Endothelial cell of umbilical vein (primary cell): ENCODE measurements at regions not wholly inside any gene's neighbourhood (a gene's known extent, or its start where the extent isn't known, plus 50 kb on each side); places are given as distances from the start of the nearest gene placed in this dataset.
A peak's percentile ranks its signal among the peaks of the same experiment; 100 is the strongest.

Experiments used
- BruUV-seq: library from RNA; stranded (reverse); fragments of 400-500 nt; replicated peaks from 2 replicates; lab custom pipeline; 2021; lab: Mats Ljungman, UMichigan
- CTCF ChIA-PET: fragments of 300-600, 350-600 bp; sonication (Branson Sonifier 250); formaldehyde crosslinking; loops from one replicate; lab custom pipeline; 2021; ENCODE audit warnings: antibody characterized with exemption, inconsistent platforms; lab: Charles Lee
- POLR2A ChIA-PET: fragments of 300-600, 350-600 bp; sonication (Branson Sonifier 250); formaldehyde crosslinking; loops from one replicate; lab custom pipeline; 2021; ENCODE audit warnings: antibody characterized with exemption, inconsistent platforms; lab: Charles Lee
- DNase-seq: peaks from one replicate; pipeline ENCODE4 v3.0.0-alpha.2; 2011; ENCODE audit warnings: low read depth, low spot score
- FAIRE-seq: peaks from 2 replicates; lab custom pipeline; 2011; peaks lifted over from hg19 to GRCh38; lab: Jason Lieb, UNC
- H2AFZ ChIP-seq: 2 replicates; pipeline ENCODE4 v1.6.0; 2012; ENCODE audit warnings: low read depth, low read length, control low read depth, inconsistent platforms
- H3K27ac ChIP-seq: 2 replicates; pipeline ENCODE4 v1.5.1; 2011; ENCODE audit warnings: low read depth, mild to moderate bottlenecking, control low read depth, low read length, moderate library complexity; ENCODE audit not compliant: insufficient read depth
- H3K27me3 ChIP-seq, 2 experiments: 2 replicates each; pipeline versions ENCODE4 v1.6.0 to v1.6.1; 2011; ENCODE audit warnings: low read length in 2 of 2, mixed read lengths in 1 of 2; ENCODE audit not compliant: control insufficient read depth in 2 of 2, insufficient read depth in 2 of 2
- H3K36me3 ChIP-seq, 2 experiments: 2 replicates in 1 of 2; 3 replicates in 1 of 2; pipeline ENCODE4 v1.5.1; 2011; ENCODE audit warnings: low read length in 2 of 2, mild to moderate bottlenecking in 1 of 2, moderate library complexity in 1 of 2; ENCODE audit not compliant: control insufficient read depth in 2 of 2, insufficient read depth in 2 of 2; ENCODE audit errors: extremely low read depth in 1 of 2
- H3K4me1 ChIP-seq: 3 replicates; pipeline ENCODE4 v1.5.1; 2011; ENCODE audit warnings: mild to moderate bottlenecking, low read length; ENCODE audit not compliant: control insufficient read depth, insufficient read depth; ENCODE audit errors: extremely low read depth
- H3K4me2 ChIP-seq: 2 replicates; pipeline ENCODE4 v1.6.1; 2011; ENCODE audit warnings: low read length, control low read depth, mixed read lengths; ENCODE audit not compliant: insufficient read depth
- H3K4me3 ChIP-seq, 3 experiments: fragments of 200-600 bp in 1 of 3; sonication (generic), shearing (Covaris generic) in 1 of 3; replicated peaks in 1 of 3; 2 replicates each; pipeline ENCODE4 v1.5.1; 2011 to 2016; ENCODE audit warnings: control low read depth in 3 of 3, low read length in 3 of 3, mild to moderate bottlenecking in 2 of 3, inconsistent platforms in 1 of 3, low read depth in 1 of 3, moderate library complexity in 1 of 3; ENCODE audit not compliant: insufficient read depth in 1 of 3
- H3K79me2 ChIP-seq: 2 replicates; pipeline ENCODE4 v1.6.0; 2012; ENCODE audit warnings: low read length, inconsistent platforms; ENCODE audit not compliant: control insufficient read depth, insufficient read depth
- H3K9ac ChIP-seq: replicated peaks from 2 replicates; pipeline ENCODE3; 2011; ENCODE audit warnings: low read length, control low read depth; ENCODE audit not compliant: insufficient read depth; ENCODE audit errors: extremely low read depth
- H3K9me1 ChIP-seq: replicated peaks from 3 replicates; pipeline ENCODE4 v1.6.0; 2011; ENCODE audit warnings: mild to moderate bottlenecking, low read length; ENCODE audit not compliant: control insufficient read depth, insufficient read depth; ENCODE audit errors: extremely low read depth
- H3K9me3 ChIP-seq: replicated peaks from 2 replicates; pipeline ENCODE4 v1.5.1; 2012; ENCODE audit warnings: low read length, inconsistent platforms; ENCODE audit not compliant: control insufficient read depth, insufficient read depth
- H4K20me1 ChIP-seq: replicated peaks from 2 replicates; pipeline ENCODE3; 2011; ENCODE audit warnings: mild to moderate bottlenecking, low read length; ENCODE audit not compliant: control insufficient read depth, insufficient read depth; ENCODE audit errors: extremely low read depth
- CTCF ChIP-seq, 2 donors: IDR thresholded peaks; 1 replicate in 1 of 2; 2 replicates in 1 of 2; pipeline ENCODE4 v1.5.1; 2011; ENCODE audit warnings: low read length in 2 of 2, mild to moderate bottlenecking in 2 of 2, moderate library complexity in 2 of 2, control low read depth in 1 of 2, inconsistent platforms in 1 of 2, low read depth in 1 of 2; ENCODE audit not compliant: insufficient read depth in 1 of 2; ENCODE audit errors: extremely low read depth in 1 of 2
- EZH2 ChIP-seq: IDR thresholded peaks from 2 replicates; pipeline ENCODE4 v1.6.1; 2012; ENCODE audit warnings: borderline replicate concordance, low read depth, mild to moderate bottlenecking, moderate library complexity, low read length, inconsistent platforms; ENCODE audit not compliant: severe bottlenecking
- FOS ChIP-seq: IDR thresholded peaks from 2 replicates; pipeline ENCODE4 v1.6.1; 2011; ENCODE audit warnings: mild to moderate bottlenecking, low read length, moderate library complexity, borderline replicate concordance; ENCODE audit not compliant: insufficient read depth
- GATA2 ChIP-seq: IDR thresholded peaks from 2 replicates; pipeline ENCODE4 v1.7.0; 2011; ENCODE audit warnings: low read depth, mild to moderate bottlenecking, moderate library complexity, mixed read lengths, low read length; ENCODE audit not compliant: insufficient read length, insufficient read depth
- JUN ChIP-seq: IDR thresholded peaks from 2 replicates; pipeline ENCODE4 v1.6.1; 2011; ENCODE audit warnings: borderline replicate concordance, low read depth; ENCODE audit not compliant: insufficient read length, insufficient read depth
- MYC ChIP-seq: IDR thresholded peaks from one replicate; pipeline ENCODE4 v1.6.1; 2011; ENCODE audit warnings: mild to moderate bottlenecking, low read depth, low read length
- POLR2A ChIP-seq: IDR thresholded peaks from 2 replicates; pipeline ENCODE4 v1.6.1; 2012; ENCODE audit warnings: low read depth, mild to moderate bottlenecking, control low read depth, low read length
- POLR2AphosphoS5 ChIP-seq: IDR thresholded peaks from 2 replicates; pipeline ENCODE4 v1.6.1; 2012; ENCODE audit warnings: low read depth, mild to moderate bottlenecking, control low read depth, low read length, moderate library complexity; ENCODE audit not compliant: insufficient read depth
- dilution Hi-C: fragments of 300-500 bp; cut with MboI; formaldehyde crosslinking; loops from one replicate; pipeline ENCODE4 v1.15.0; 2019; ENCODE audit warnings: low sequenced_read_pairs; ENCODE audit not compliant: extremely low pct_ligation_motif_present
- intact Hi-C: fragments of 100-400 bp; cut with micrococcal nuclease; formaldehyde crosslinking; loops from one replicate; pipeline ENCODE4 v1.10.0; 2022
- TF ChIP-seq, protein P1 (sequence below): IDR thresholded peaks from 2 replicates; pipeline ENCODE4 v1.6.1; 2011; ENCODE audit not compliant: insufficient read depth, insufficient read length

- FAIRE-seq = no peak
- TF ChIP-seq, protein P1, sequence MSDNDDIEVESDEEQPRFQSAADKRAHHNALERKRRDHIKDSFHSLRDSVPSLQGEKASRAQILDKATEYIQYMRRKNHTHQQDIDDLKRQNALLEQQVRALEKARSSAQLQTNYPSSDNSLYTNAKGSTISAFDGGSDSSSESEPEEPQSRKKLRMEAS = no peak
- TF ChIP-seq GATA2 = no peak
- no peak for TF ChIP-seq MYC
- TF ChIP-seq JUN = no peak
- no peak for TF ChIP-seq FOS
- TF ChIP-seq EZH2 = no peak
- TF ChIP-seq POLR2A = no peak
- TF ChIP-seq CTCF (IDR thresholded peaks at IDR 0.05; ENCODE audit: extremely low read depth in 1 of 2, insufficient read depth in 1 of 2, low read depth in 1 of 2, low read length in 2 of 2) = no peak
- no peak for TF ChIP-seq POLR2AphosphoS5
- no peaks in the 10 kb centered on the region for H3K36me3 ChIP-seq
- no peaks in the 10 kb centered on the region for H3K9me3 ChIP-seq
- dilution Hi-C loops = no loop called here
- H3K4me2 ChIP-seq = peak overlapping the region; percentile 63
- peak overlapping the region; percentile 37 for H3K27ac ChIP-seq
- ChIA-PET POLR2A (no interaction called here), CTCF (no interaction called here)
- H3K9me1 ChIP-seq = no peaks in the 10 kb centered on the region
- H3K9ac ChIP-seq = peak overlapping the region; percentile 31
- intact Hi-C loops = loop anchor here (2.0 to 5.0 kb wide), 2 partner anchors 146 to 181 kb away; no protein-coding TSS in a partner anchor
- peaks cover 27% of the 10 kb centered on the region for H3K4me1 ChIP-seq
- H3K79me2 ChIP-seq = no peaks in the 10 kb centered on the region
- H4K20me1 ChIP-seq = no peaks in the 10 kb centered on the region
- H3K4me3 ChIP-seq = no peak overlapping the region
- peak overlapping the region; percentile 59 for H2AFZ ChIP-seq
- BruUV-seq = no TSS peak
- no peak for DNase-seq
- no peaks in the 10 kb centered on the region for H3K27me3 ChIP-seq
These were observed 503.2 kb downstream of the MN1 start for GRCh38 chr22:27298332-27298731.
